ENCODE measurements at regions not wholly inside any gene's neighbourhood (a gene's known extent, or its start where the extent isn't known, plus 50 kb on each side); places are given as distances from the start of the nearest gene placed in this dataset.
A peak's percentile ranks its signal among the peaks of the same experiment; 100 is the strongest.

DNA sequence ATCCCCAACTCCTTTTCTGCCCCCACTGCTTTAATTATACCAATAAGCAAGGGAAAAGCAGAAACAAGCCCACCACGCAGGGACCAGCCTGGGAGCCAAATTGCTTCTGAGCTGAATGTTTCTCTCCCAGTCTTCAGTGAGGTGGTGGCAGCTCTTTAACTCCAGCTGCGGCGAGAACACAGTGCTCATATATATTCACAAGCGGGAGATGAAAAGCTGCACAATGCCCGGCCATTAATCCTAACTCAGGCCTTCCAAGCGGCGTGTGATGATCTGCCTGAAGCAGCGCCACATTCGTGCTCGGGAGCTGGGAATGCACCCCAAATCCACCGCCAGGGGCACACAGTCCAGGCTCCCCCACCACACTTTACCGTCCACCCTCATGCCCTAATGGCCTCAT, 203.7 kb upstream of the SDK2 start:
- Mint-ChIP-seq H3K36me3 (no peaks in the 10 kb centered on the region), H3K27me3 (ENCODE audit: insufficient read depth, low read depth) (peaks cover 9% of the 10 kb centered on the region), H3K27ac (no peak overlapping the region), H3K4me1 (peaks cover 20% of the 10 kb centered on the region), H3K9me3 (no peaks in the 10 kb centered on the region), H3K4me3 (no peak overlapping the region)
- Histone ChIP-seq H3K27me3 (no peaks in the 10 kb centered on the region), H3K4me3 (no peak overlapping the region), H2AFZ (replicated peaks) (no peak overlapping the region), H3K27ac (no peak overlapping the region), H3K4me2 (no peak overlapping the region), H3K4me1 (no peaks in the 10 kb centered on the region), H3K9me3 (ENCODE audit: low read depth) (no peaks in the 10 kb centered on the region), H3K9ac (no peak overlapping the region), H3K79me2 (ENCODE audit: low read depth) (no peaks in the 10 kb centered on the region), H3K36me3 (no peaks in the 10 kb centered on the region), H4K20me1 (ENCODE audit: low read depth) (no peaks in the 10 kb centered on the region), H3F3A (ENCODE audit: low read depth) (no peaks in the 10 kb centered on the region)
- no peak for DNase-seq (ENCODE audit: low spot score)
- TF ChIP-seq EZH2phosphoT487 (IDR thresholded peaks at IDR 0.05) (no peak), EZH2 (IDR thresholded peaks at IDR 0.05) (no peak)
- TF ChIP-seq, protein P1, sequence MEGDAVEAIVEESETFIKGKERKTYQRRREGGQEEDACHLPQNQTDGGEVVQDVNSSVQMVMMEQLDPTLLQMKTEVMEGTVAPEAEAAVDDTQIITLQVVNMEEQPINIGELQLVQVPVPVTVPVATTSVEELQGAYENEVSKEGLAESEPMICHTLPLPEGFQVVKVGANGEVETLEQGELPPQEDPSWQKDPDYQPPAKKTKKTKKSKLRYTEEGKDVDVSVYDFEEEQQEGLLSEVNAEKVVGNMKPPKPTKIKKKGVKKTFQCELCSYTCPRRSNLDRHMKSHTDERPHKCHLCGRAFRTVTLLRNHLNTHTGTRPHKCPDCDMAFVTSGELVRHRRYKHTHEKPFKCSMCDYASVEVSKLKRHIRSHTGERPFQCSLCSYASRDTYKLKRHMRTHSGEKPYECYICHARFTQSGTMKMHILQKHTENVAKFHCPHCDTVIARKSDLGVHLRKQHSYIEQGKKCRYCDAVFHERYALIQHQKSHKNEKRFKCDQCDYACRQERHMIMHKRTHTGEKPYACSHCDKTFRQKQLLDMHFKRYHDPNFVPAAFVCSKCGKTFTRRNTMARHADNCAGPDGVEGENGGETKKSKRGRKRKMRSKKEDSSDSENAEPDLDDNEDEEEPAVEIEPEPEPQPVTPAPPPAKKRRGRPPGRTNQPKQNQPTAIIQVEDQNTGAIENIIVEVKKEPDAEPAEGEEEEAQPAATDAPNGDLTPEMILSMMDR (IDR thresholded peaks at IDR 0.05) = no peak

DNA sequence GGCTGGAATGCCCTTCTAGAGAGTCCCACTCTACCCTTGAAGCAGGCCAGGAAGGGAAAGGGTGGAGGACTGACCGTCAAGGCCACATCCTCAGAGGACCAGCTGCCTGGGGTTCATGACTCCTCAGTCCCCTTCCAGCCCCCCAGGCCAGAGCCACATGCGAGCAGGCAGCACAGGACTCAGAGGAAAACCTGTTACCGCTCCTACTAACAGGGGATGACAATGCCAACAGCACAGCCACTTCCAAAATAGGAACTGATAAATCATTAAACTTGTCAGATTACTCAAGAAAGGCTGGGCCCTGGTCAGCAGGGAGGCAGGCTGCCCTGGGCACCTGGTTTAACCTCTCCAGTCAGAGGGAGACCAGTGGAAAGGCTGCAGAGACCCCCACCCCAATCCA, 206.2 kb upstream of the SDK2 start:
- Mint-ChIP-seq H3K27me3 (ENCODE audit: insufficient read depth, low read depth) (peaks cover 16% of the 10 kb centered on the region), H3K36me3 (no peaks in the 10 kb centered on the region), H3K9me3 (peaks cover 13% of the 10 kb centered on the region), H3K27ac (no peak overlapping the region), H3K4me3 (no peak overlapping the region), H3K4me1 (peaks cover 20% of the 10 kb centered on the region)
- no peaks in the 10 kb centered on the region for H3F3A ChIP-seq (ENCODE audit: low read depth)
- H3K4me2 ChIP-seq = no peak overlapping the region
- H4K20me1 ChIP-seq (ENCODE audit: low read depth) = no peaks in the 10 kb centered on the region
- no peak overlapping the region for H3K4me3 ChIP-seq
- no peaks in the 10 kb centered on the region for H3K27me3 ChIP-seq
- no peak overlapping the region for H3K9ac ChIP-seq
- H3K9me3 ChIP-seq (ENCODE audit: low read depth) = no peaks in the 10 kb centered on the region
- no peaks in the 10 kb centered on the region for H3K36me3 ChIP-seq
- no peaks in the 10 kb centered on the region for H3K4me1 ChIP-seq
- no peak for DNase-seq (ENCODE audit: low spot score)
- no peak overlapping the region for H3K27ac ChIP-seq
- TF ChIP-seq EZH2phosphoT487 (IDR thresholded peaks at IDR 0.05) (no peak), EZH2 (IDR thresholded peaks at IDR 0.05) (no peak)
- TF ChIP-seq, protein P1 (IDR thresholded peaks at IDR 0.05) = no peak
- H2AFZ ChIP-seq (replicated peaks) = no peak overlapping the region
- no peaks in the 10 kb centered on the region for H3K79me2 ChIP-seq (ENCODE audit: low read depth)

DNA sequence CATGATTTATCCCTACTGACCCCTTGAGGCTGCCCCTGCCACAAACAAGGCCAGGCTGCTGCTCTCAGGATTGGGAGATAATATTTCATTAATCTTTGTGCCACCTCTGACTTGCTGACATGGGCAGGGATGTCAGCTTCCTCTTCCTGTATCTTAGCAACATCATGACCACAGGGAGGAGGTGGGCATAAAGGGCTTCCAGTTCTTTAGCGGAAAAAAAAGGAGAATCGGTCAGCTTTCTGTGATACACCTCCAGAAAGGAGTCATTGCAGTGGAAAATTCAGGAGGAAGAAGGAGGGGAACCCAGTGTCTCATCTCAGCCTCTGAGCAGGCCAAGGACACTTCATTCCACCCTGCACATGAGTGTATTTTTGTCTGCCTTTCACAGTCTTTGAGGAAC, 206.8 kb upstream of the SDK2 start:
- Histone ChIP-seq H3K4me1 (no peaks in the 10 kb centered on the region), H3K36me3 (no peaks in the 10 kb centered on the region)
- peaks cover 16% of the 10 kb centered on the region for H3K27me3 Mint-ChIP-seq (ENCODE audit: insufficient read depth, low read depth)

More for the DNA sequence above, 206.8 kb upstream of the SDK2 start:
- TF ChIP-seq EZH2 (IDR thresholded peaks at IDR 0.05) (no peak), EZH2phosphoT487 (IDR thresholded peaks at IDR 0.05) (no peak)
- TF ChIP-seq, protein P1 (IDR thresholded peaks at IDR 0.05) = no peak
- Histone ChIP-seq H3K4me2 (no peak overlapping the region), H2AFZ (replicated peaks) (no peak overlapping the region), H3K9me3 (ENCODE audit: low read depth) (no peaks in the 10 kb centered on the region), H3K27me3 (no peaks in the 10 kb centered on the region), H3K9ac (no peak overlapping the region), H3K27ac (no peak overlapping the region), H3K4me3 (no peak overlapping the region), H3K79me2 (ENCODE audit: low read depth) (no peaks in the 10 kb centered on the region), H4K20me1 (ENCODE audit: low read depth) (no peaks in the 10 kb centered on the region), H3F3A (ENCODE audit: low read depth) (no peaks in the 10 kb centered on the region)
- no peak for DNase-seq (ENCODE audit: low spot score)
- no peak overlapping the region for H3K4me3 Mint-ChIP-seq
- no peaks in the 10 kb centered on the region for H3K36me3 Mint-ChIP-seq
- H3K4me1 Mint-ChIP-seq = peaks cover 20% of the 10 kb centered on the region
- H3K27ac Mint-ChIP-seq = peak overlapping the region; percentile 30
- H3K9me3 Mint-ChIP-seq = peaks cover 18% of the 10 kb centered on the region

Measured in neural progenitor cell (in vitro differentiated cells).